Memory B cell (primary cell): ENCODE measurements at regions not wholly inside any gene's neighbourhood (a gene's known extent, or its start where the extent isn't known, plus 50 kb on each side); places are given as distances from the start of the nearest gene placed in this dataset.

Experiments used
- ATAC-seq: fragments of 150-1000 bp; cut with Tn5 transposase; 2 replicates; pipeline ENCODE4 v1.10.0; 2021; ENCODE audit warnings: low read depth, mild to moderate bottlenecking, moderate library complexity
- DNase-seq, 2 donors: peaks; one replicate each; pipeline ENCODE4 v3.0.0; 2022; ENCODE audit warnings: low spot score in 2 of 2
- H3K27ac Mint-ChIP-seq: one replicate; pipeline ENCODE4 v1.8.0; 2022; ENCODE audit warnings: mild to moderate bottlenecking, moderate library complexity, mixed read lengths
- H3K27me3 Mint-ChIP-seq: one replicate; pipeline ENCODE4 v1.8.0; 2022; ENCODE audit warnings: mixed read lengths
- H3K36me3 Mint-ChIP-seq: one replicate; pipeline ENCODE4 v1.8.0; 2022; ENCODE audit warnings: mild to moderate bottlenecking, mixed read lengths
- H3K4me1 Mint-ChIP-seq: one replicate; pipeline ENCODE4 v1.8.0; 2022; ENCODE audit warnings: mixed read lengths
- H3K4me3 Mint-ChIP-seq: one replicate; pipeline ENCODE4 v1.8.0; 2022; ENCODE audit warnings: mild to moderate bottlenecking, moderate library complexity, mixed read lengths
- H3K9me3 Mint-ChIP-seq: one replicate; pipeline ENCODE4 v1.8.0; 2022; ENCODE audit warnings: mixed read lengths

DNA sequence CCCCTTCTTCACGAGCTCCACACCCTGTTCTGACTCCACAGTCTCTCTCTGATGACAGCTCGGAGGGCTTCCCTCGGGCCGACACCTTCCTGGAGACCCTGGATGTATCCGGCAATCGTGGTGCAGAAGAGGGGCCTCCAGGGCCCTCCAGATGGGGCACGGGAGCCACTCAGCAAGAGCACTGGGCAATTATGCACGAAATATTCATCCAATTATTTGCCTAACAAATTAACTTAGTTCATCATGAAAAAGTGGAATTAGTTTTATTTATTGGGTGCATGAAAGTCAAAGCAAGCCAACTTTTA, 277.3 kb upstream of the HDAC4 start:
- H3K4me3 Mint-ChIP-seq, result no peak overlapping the region
- H3K27me3 Mint-ChIP-seq, result peaks cover 5% of the 10 kb centered on the region
- H3K27ac Mint-ChIP-seq, result no peak overlapping the region
- no peak for ATAC-seq
- no peak for DNase-seq
- H3K4me1 Mint-ChIP-seq, result no peaks in the 10 kb centered on the region
- H3K9me3 Mint-ChIP-seq, result peaks cover 7% of the 10 kb centered on the region
- H3K36me3 Mint-ChIP-seq, result peaks cover 1% of the 10 kb centered on the region

DNA sequence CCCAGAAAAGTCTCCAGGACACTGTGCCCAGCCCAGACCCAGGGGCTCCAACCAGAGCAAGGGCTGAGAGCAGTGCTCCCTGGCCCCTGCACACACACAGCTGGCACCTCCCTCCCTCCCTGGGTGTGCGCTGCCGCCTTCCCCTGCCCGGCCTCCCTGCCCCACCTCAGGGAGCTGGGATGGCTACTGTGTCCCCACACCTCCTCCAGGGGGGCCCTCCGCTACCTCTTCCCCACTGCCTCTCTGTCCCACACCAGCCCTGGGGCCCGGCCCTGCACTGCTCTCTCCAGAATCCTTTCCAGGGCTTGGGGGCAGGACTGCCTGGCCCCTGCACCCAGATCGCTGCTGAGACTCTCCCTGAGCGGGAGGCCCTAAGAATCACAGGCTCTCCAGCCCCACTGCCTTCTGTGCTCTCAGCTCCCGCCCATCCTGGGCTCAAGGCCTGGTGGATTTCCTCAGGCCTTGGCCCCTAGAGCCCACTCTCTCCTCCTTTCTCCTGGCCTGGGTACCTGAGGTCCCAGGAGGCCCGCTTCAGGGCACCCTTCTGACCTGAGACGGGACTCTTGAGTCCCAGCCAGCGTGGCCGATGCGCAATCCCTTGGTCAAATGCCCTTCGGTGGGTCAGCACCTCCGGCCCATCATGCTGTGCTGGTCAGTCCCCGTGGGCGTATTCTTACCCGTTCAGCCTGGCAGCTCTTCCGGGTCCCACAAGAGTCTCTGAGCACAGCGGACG, 276.8 kb upstream of the HDAC4 start:
- Mint-ChIP-seq H3K27me3 (peaks cover 3% of the 10 kb centered on the region), H3K4me1 (no peaks in the 10 kb centered on the region), H3K9me3 (peaks cover 4% of the 10 kb centered on the region), H3K27ac (no peak overlapping the region), H3K36me3 (no peaks in the 10 kb centered on the region), H3K4me3 (no peak overlapping the region)
- DNase-seq (no peak), ATAC-seq (no peak)

DNA sequence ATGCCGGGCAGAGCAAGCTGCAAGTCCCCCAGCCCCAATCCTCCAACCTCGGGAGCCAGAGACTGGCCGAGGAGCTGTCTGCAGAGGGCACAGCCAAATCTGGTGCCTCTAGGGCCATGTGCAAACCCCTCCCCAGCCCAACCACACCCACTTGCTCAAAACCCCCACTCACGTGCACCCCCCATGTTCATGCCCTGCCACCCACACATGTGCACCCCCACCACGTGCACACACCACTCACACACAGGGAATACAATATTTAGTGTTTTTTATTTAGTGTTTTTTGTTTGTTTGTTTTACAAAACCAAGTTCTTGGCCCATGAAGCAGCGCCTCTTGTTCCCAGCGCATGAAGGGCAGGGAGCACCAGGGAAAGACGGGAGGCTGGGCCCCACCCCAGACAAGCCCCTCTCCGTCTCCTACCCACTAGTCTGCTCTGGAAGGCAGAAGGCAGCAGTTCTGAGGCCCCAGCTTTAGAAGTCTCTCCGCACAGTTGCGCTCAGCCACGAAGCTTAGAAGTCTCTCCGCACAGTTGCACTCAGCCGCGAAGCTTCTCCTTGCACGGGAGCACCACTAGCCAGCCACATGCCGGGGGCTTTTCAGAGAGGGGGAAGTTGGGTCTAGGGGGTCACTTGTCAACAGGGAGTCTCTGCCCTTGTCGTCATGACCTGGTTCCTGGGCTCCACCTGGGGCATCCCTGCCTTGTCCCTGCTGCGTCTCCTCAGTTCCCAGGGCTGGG, 276.1 kb upstream of the HDAC4 start:
- no peak for ATAC-seq
- Mint-ChIP-seq H3K9me3 (peaks cover 2% of the 10 kb centered on the region), H3K27ac (no peak overlapping the region), H3K4me3 (no peak overlapping the region), H3K27me3 (peaks cover 3% of the 10 kb centered on the region), H3K4me1 (no peaks in the 10 kb centered on the region), H3K36me3 (no peaks in the 10 kb centered on the region)
- DNase-seq, result no peak

DNA sequence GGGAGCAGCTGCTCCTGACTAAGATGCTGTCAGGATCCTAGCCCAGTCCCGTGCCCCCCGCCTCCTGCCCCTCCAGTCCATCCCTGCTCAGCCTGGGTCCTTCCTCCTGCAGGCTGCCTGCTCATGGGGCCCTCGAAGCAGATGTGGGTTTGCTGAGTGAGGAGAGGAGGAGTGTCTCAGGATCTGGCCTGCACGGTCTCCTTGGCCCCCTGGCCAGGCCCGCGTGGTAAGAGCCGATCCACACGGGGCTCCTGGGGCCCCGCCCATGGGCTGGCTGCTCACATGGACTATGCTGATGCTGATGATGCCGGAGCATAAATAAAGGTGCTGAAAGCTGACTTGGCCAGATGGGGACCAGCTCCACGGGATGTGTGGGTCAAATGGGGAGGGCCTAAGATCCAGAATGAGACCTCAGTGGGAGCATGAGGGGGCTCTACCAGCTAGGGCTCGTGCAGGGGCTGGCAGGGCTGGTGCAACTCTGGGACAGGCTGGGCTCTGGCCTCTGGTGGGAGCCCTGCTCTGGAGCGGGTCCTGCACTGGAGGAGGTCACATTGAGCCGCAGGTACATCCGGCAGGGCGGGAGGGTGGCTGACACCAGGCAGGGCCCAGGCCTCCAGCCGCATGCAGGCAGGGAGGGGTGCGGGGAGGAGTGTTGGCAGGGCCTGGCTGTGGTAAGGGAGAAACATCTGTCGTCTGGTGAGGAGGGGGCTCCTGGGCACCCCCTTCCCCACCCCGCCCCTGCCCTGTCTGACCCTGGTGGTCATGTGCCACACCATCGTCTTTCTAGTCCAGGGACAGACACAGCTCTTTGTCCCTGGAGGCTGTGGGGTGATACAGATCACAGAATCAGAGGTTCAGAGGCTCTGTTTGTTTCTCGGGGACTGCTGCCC, 275.3 kb upstream of the HDAC4 start:
- no peak for ATAC-seq
- H3K27ac Mint-ChIP-seq, result no peak overlapping the region
- peaks cover 3% of the 10 kb centered on the region for H3K27me3 Mint-ChIP-seq
- H3K4me1 Mint-ChIP-seq, result no peaks in the 10 kb centered on the region
- no peak overlapping the region for H3K4me3 Mint-ChIP-seq
- no peak for DNase-seq
- H3K9me3 Mint-ChIP-seq, result no peaks in the 10 kb centered on the region
- H3K36me3 Mint-ChIP-seq, result no peaks in the 10 kb centered on the region

DNA sequence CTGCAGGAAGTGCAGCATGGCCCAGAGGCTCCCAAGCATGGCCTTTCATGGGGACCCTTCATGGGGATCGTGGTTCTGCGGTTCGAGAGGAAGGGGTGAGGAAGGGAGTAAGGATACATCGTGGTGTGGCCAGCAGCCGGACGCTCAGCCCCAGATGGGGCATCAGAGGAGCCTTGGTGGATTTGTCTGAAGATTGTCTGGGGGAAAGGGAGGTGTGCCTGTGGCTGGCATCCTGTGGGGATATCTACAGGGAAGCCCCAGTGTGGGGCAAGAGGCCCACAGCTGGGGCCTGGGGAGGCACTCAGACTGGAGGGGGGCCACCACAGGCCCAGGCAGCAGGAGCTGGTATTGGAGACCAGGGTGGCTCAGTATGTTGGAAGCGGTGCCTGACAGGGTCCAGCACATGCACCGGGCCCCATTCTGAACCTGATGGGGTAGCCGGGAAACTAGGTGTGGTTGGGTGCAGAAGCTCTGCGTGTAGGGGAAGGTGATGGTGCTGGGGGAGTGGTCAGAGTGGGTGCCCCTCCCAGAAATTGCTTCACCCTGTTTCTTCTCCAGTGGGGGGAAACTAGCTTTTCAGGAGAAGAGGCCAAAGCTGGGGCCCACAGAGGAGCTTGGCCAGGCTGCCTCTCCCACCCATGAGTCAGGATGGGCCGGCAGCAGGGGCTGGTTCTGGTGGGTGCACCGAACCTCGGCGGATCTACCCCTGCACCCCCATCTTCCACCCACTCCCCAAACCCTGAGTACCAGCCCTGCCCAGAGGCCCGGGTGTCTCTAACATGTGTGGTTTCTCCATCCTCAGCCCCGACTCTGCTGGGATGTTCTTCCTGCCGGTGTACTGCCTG, 274.4 kb upstream of the HDAC4 start:
- Mint-ChIP-seq H3K36me3 (no peaks in the 10 kb centered on the region), H3K27me3 (peaks cover 3% of the 10 kb centered on the region), H3K4me1 (no peaks in the 10 kb centered on the region), H3K9me3 (no peaks in the 10 kb centered on the region), H3K27ac (no peak overlapping the region), H3K4me3 (no peak overlapping the region)
- ATAC-seq, result no peak
- DNase-seq, result no peak

DNA sequence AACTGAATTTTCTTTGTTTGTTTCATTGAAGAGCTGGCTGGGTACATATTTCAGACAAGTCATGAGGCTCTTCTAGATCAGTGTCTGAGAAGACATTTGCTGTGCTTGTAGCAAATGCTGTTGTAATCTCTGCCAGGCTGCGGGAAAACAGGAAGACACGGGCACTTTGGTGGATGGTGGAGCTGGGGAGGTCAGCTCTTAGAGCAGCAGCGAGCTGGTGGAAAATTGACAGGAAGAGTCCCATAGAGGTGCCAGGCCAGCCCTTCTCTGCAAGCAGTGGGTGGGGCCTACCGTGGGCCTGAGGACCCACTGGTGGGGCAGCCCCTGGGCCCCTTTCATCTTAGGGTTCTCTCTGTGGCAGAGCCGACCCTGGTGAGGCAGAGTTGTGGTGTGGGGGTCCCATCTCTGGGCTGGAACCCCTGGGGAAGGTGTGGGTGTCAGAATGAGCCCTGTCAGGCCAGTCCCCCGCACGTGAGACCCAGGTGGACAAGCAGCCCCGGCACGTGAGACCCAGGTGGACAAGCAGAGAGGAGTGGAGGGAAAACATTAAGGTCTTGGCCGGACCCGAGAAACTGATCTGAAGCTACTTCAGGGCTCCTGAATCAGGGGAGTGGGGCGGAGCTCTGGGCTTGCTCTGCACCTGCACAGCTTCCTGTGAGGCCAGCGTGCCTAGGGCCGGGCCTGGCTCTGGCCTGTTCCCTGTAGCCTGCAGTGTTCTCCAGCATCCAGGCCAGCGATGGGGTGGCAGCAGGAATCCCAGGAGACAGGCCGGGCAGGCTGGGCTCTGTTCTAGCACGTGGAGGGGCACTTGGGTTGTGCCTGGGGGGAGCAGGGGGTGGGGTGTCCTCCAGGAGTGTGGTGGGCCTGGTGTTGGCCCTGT, 273.5 kb upstream of the HDAC4 start:
- no peaks in the 10 kb centered on the region for H3K4me1 Mint-ChIP-seq

DNA sequence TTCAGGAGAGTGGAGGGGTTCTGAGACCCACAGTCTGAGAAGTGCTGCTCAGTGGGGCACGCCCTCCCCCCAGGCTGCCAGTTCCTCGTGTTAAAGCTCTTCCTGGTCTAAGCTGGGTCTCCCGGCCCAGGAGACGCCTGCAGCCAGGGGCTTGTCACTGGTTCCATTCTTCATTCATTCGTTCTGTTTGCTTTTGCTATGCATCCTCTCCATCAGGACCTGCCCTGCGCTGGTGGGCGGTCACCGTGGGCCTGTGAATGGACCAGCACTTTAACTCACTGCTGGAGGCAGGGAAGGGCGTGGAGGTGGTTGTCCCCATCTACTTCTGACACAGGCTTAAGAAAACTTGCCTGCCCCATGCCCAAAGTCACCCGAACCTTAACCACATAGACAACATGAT, 272.8 kb upstream of the HDAC4 start:
- H3K27ac Mint-ChIP-seq, result no peak overlapping the region
- peaks cover 3% of the 10 kb centered on the region for H3K27me3 Mint-ChIP-seq
- no peaks in the 10 kb centered on the region for H3K9me3 Mint-ChIP-seq
- H3K4me1 Mint-ChIP-seq, result no peaks in the 10 kb centered on the region
- no peak overlapping the region for H3K4me3 Mint-ChIP-seq
- no peaks in the 10 kb centered on the region for H3K36me3 Mint-ChIP-seq
- no peak for ATAC-seq
- DNase-seq, result no peak

More for the DNA sequence above, 273.5 kb upstream of the HDAC4 start:
- Mint-ChIP-seq H3K36me3 (no peaks in the 10 kb centered on the region), H3K27me3 (peaks cover 3% of the 10 kb centered on the region), H3K9me3 (no peaks in the 10 kb centered on the region), H3K4me3 (no peak overlapping the region), H3K27ac (no peak overlapping the region)
- DNase-seq (no peak), ATAC-seq (no peak)

DNA sequence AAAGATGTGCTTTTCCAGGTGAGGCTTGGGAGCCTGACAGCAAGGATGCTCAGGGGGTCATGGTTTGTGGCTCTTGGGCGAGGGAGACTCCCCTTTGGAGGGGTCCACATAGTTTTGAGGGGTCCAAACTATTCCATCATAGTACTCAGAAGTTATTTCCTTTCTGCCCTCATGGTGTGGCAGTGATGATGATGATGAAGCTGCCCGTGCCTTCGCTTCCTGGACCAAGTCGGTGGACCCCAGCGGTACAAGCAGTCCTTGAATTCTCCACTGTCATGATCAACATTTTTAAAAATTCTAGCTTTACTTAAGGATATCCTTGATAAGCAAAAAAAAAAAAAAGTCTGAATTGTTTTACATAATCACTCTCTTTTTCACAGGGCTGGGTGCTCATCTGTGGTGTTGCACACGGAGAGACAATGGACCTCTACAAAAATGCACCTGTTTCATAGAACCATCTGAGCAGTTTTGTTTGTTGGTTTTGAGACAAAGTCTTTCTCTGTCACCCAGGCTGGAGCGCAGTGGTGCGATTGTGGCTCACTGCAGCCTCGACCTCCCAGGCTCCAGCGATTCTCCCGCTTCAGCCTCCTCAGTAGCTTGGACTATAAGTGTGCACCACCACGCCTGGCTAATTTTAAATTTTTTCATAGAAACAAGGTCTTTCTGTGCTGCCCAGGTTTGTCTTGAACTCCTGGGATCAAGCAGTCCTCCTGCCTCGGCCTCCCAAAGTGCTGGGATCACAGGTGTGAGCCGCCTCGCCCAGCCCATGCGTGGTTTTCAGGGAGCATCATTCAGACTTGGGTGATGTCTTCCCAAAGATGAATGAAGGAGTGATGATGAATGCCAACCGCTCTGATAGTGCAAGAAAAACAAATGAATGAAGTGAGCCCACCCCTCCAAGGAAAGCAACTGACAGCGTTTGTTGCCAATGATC, 271.4 kb upstream of the HDAC4 start:
- no peaks in the 10 kb centered on the region for H3K4me1 Mint-ChIP-seq
- H3K36me3 Mint-ChIP-seq, result no peaks in the 10 kb centered on the region
- no peaks in the 10 kb centered on the region for H3K9me3 Mint-ChIP-seq
- H3K27ac Mint-ChIP-seq, result no peak overlapping the region
- H3K27me3 Mint-ChIP-seq, result no peaks in the 10 kb centered on the region
- no peak for DNase-seq
- no peak overlapping the region for H3K4me3 Mint-ChIP-seq
- no peak for ATAC-seq

DNA sequence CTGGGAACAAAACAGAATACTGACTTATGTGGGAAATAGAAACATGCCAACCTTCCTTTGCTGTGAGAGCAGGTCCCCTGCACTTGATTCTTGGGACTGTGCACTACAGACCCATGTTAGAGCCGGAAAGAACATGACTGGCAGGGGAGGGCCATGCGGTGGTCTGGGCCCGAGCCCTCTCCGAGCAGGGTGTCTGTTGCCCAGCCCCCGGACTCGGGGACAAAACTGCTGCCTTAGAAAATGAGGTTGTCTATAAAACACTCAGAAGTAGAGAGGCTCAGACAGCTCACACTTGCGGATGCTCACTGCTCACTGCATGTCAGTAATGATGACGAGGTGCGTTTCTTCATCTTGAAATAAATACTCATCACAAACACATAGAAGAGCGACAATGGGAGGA, 270.7 kb upstream of the HDAC4 start:
- H3K4me1 Mint-ChIP-seq, result no peaks in the 10 kb centered on the region
- DNase-seq, result no peak
- no peak for ATAC-seq

DNA sequence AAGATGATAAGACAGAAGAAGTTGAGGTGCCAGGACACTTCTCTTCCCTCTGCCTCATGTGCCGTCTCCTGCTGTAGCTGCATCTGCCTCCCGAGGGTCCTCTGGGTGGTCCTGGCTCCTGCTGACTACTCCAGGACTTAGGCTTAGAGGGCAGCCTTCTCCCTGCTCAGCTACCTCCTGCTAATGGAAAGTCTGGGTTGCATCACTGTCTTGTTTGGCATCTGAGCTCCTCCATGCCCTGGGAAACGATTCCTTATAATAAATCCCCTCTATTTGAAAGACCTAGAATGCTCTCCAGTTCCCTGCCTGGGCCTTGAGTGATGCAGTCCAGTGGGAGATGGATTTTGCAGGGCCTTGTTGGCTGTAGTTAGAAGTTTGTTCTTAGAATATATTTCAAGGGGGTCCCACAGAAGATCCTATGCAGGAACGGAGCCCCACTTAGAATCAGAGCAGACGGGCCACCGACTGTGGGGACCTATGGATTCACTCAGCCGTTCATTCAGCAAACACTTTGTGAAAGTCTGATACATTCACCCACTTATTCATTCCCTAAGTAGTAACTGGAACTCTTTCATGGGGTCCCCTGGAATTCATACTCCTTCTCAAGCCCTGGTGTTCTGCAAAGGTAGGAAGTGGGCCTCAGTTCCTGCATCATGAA, 269.8 kb upstream of the HDAC4 start:
- Mint-ChIP-seq H3K36me3 (no peaks in the 10 kb centered on the region), H3K27me3 (no peaks in the 10 kb centered on the region), H3K4me3 (no peak overlapping the region), H3K27ac (no peak overlapping the region), H3K9me3 (no peaks in the 10 kb centered on the region), H3K4me1 (no peaks in the 10 kb centered on the region)
- no peak for DNase-seq
- ATAC-seq, result no peak

More for the DNA sequence above, 270.7 kb upstream of the HDAC4 start:
- Mint-ChIP-seq H3K9me3 (no peaks in the 10 kb centered on the region), H3K27me3 (no peaks in the 10 kb centered on the region), H3K36me3 (no peaks in the 10 kb centered on the region), H3K4me3 (no peak overlapping the region), H3K27ac (no peak overlapping the region)

DNA sequence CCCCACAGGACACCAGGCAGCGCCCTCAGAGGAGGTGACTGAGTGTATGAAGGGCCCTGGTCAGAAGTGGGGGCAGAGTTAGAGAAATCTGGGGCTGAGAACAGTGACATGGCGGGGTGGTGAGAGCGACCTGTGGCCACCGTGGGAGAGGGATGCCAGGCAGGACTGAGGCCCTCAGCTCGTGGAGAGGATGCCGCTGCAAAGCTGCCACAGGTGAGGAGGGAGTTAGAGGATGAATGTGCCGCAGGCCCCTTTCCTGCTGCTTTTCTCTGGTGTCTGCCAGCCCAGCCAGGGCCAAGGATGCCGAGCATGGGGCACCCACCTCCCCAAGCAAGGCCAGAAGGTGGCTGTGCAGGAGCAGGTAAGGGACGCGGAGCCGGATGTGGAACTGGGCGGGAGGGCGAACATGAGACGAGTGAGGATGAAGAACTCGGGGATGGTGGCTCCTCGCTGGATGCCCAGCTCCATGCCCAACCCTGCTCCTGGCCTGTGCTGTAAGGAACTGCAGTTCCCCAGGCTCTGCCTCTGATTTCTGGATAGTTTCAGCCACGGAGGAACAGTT, 269.2 kb upstream of the HDAC4 start:
- Mint-ChIP-seq H3K9me3 (no peaks in the 10 kb centered on the region), H3K4me3 (no peak overlapping the region), H3K27ac (no peak overlapping the region), H3K27me3 (no peaks in the 10 kb centered on the region), H3K36me3 (no peaks in the 10 kb centered on the region), H3K4me1 (no peaks in the 10 kb centered on the region)
- DNase-seq (no peak), ATAC-seq (no peak)
